H1 (cell line): ENCODE measurements at regions not wholly inside any gene's neighbourhood (a gene's known extent, or its start where the extent isn't known, plus 50 kb on each side); places are given as distances from the start of the nearest gene placed in this dataset.

Experiments
- NRF1 ChIP-seq: IDR thresholded peaks from 2 replicates; pipeline ENCODE4 v1.6.1; 2011; ENCODE audit warnings: mild to moderate bottlenecking, low read depth, low read length, improper control_type of control experiment
- PHF8 ChIP-seq: fragments of 200-600 bp; sonication (generic); conservative IDR thresholded peaks from 2 replicates; pipeline ENCODE4 v1.7.1; 2012; ENCODE audit warnings: low read depth, mild to moderate bottlenecking, inconsistent platforms, low read length, moderate library complexity
- USF2 ChIP-seq: IDR thresholded peaks from 2 replicates; pipeline ENCODE4 v1.6.1; 2011; ENCODE audit warnings: low read length, improper control_type of control experiment
- ZNF274 ChIP-seq: IDR thresholded peaks from 2 replicates; pipeline ENCODE4 v1.7.0; 2012; ENCODE audit warnings: low read length, borderline replicate concordance; ENCODE audit errors: extremely low read depth

- TF ChIP-seq ZNF274 (no peak), NRF1 (no peak), USF2 (no peak), PHF8 (no peak)
These were observed 929.0 kb upstream of the FAT3 start (continued) for GRCh38 chr11:91295591-91295990.
